HEK293 (cell line): ENCODE measurements at regions not wholly inside any gene's neighbourhood (a gene's known extent, or its start where the extent isn't known, plus 50 kb on each side); places are given as distances from the start of the nearest gene placed in this dataset.

Experiments
- CTCF ChIA-PET: fragments of 350-600 bp; formaldehyde crosslinking; extraction: SDS; loops from one replicate; lab custom pipeline; 2021; ENCODE audit warnings: antibody characterized with exemption; lab: Yijun Ruan, JAX
- POLR2A ChIA-PET: fragments of 300-600 bp; formaldehyde crosslinking; extraction: SDS; loops from one replicate; lab custom pipeline; 2020; ENCODE audit warnings: antibody characterized with exemption, inconsistent platforms; lab: Yijun Ruan, JAX
- H3K27ac ChIP-seq: fragments of 200-500 bp; sonication (Bioruptor generic); 2 replicates; pipeline ENCODE4 v1.5.1; 2014; ENCODE audit warnings: low read depth, low read length, control low read depth, inconsistent platforms; ENCODE audit errors: extremely low read depth
- H3K36me3 ChIP-seq, 2 experiments: fragments of 200-500 bp in 1 of 2; sonication (Bioruptor generic) in 1 of 2; 1 replicate in 1 of 2; 2 replicates in 1 of 2; pipeline ENCODE4 v1.5.1; 2014 to 2017; ENCODE audit warnings: inconsistent platforms in 2 of 2, low read length in 2 of 2; ENCODE audit not compliant: control insufficient read depth in 2 of 2, insufficient read depth in 1 of 2
- H3K4me1 ChIP-seq: fragments of 200-500 bp; sonication (Bioruptor generic); 2 replicates; pipeline ENCODE4 v1.5.1; 2014; ENCODE audit warnings: mild to moderate bottlenecking, low read length, inconsistent platforms; ENCODE audit not compliant: control insufficient read depth, insufficient read depth
- H3K4me3 ChIP-seq: 2 replicates; pipeline ENCODE4 v1.5.1; 2011; ENCODE audit warnings: low read depth, mild to moderate bottlenecking, control low read depth, low read length, moderate library complexity
- H3K9me3 ChIP-seq: fragments of 200-500 bp; sonication (Bioruptor generic); 2 replicates; pipeline ENCODE4 v1.5.1; 2014; ENCODE audit warnings: low read depth, low read length, inconsistent platforms; ENCODE audit not compliant: control insufficient read depth, insufficient read depth
- BCL11B ChIP-seq: fragments of 450-650 bp; formaldehyde crosslinking; IDR thresholded peaks from 2 replicates; pipeline ENCODE4 v1.5.1; 2016; ENCODE audit warnings: low read depth, missing biosample characterization, missing genetic modification characterization
- GLIS1 ChIP-seq: fragments of 450-650 bp; formaldehyde crosslinking; IDR thresholded peaks from 2 replicates; pipeline ENCODE4 v1.5.1; 2016; ENCODE audit warnings: missing biosample characterization, missing genetic modification characterization
- GLIS2 ChIP-seq: fragments of 450-650 bp; formaldehyde crosslinking; IDR thresholded peaks from 2 replicates; pipeline ENCODE4 v1.5.1; 2016; ENCODE audit warnings: missing biosample characterization, missing genetic modification characterization
- MZF1 ChIP-seq: fragments of 450-650 bp; formaldehyde crosslinking; IDR thresholded peaks from 2 replicates; pipeline ENCODE4 v1.5.1; 2017; ENCODE audit warnings: missing biosample characterization, missing genetic modification characterization, borderline replicate concordance
- SALL2 ChIP-seq: fragments of 450-650 bp; formaldehyde crosslinking; IDR thresholded peaks from 2 replicates; pipeline ENCODE4 v1.5.0; 2017; ENCODE audit warnings: missing biosample characterization, mild to moderate bottlenecking, missing genetic modification characterization, borderline replicate concordance
- TSHZ1 ChIP-seq: fragments of 450-650 bp; formaldehyde crosslinking; IDR thresholded peaks from 2 replicates; pipeline ENCODE4 v1.5.1; 2016; ENCODE audit warnings: missing biosample characterization, missing genetic modification characterization, borderline replicate concordance
- ZBTB49 ChIP-seq: fragments of 450-650 bp; formaldehyde crosslinking; IDR thresholded peaks from 2 replicates; pipeline ENCODE4 v1.5.1; 2016; ENCODE audit warnings: missing biosample characterization, missing genetic modification characterization, low read depth
- ZFP69B ChIP-seq: fragments of 450-650 bp; formaldehyde crosslinking; IDR thresholded peaks from 2 replicates; pipeline ENCODE4 v1.5.1; 2016; ENCODE audit warnings: missing biosample characterization, missing genetic modification characterization
- ZNF148 ChIP-seq: fragments of 450-650 bp; formaldehyde crosslinking; IDR thresholded peaks from 2 replicates; pipeline ENCODE4 v1.5.0; 2017; ENCODE audit warnings: missing biosample characterization, missing genetic modification characterization, borderline replicate concordance
- ZNF157 ChIP-seq: fragments of 450-650 bp; formaldehyde crosslinking; IDR thresholded peaks from 2 replicates; pipeline ENCODE4 v1.5.1; 2016; ENCODE audit warnings: missing biosample characterization, missing genetic modification characterization
- ZNF169 ChIP-seq: fragments of 450-650 bp; formaldehyde crosslinking; IDR thresholded peaks from 2 replicates; pipeline ENCODE4 v1.5.1; 2016; ENCODE audit warnings: missing biosample characterization, missing genetic modification characterization
- ZNF211 ChIP-seq: fragments of 450-650 bp; formaldehyde crosslinking; IDR thresholded peaks from 2 replicates; pipeline ENCODE4 v1.5.1; 2016; ENCODE audit warnings: low read depth, missing biosample characterization, missing genetic modification characterization
- ZNF433 ChIP-seq: fragments of 450-650 bp; formaldehyde crosslinking; IDR thresholded peaks from 2 replicates; pipeline ENCODE4 v1.5.1; 2016; ENCODE audit warnings: missing biosample characterization, missing genetic modification characterization, low read depth
- ZNF510 ChIP-seq: fragments of 450-650 bp; formaldehyde crosslinking; IDR thresholded peaks from 2 replicates; pipeline ENCODE4 v1.5.1; 2018; ENCODE audit warnings: mild to moderate bottlenecking, missing genetic modification characterization, missing biosample characterization; ENCODE audit not compliant: insufficient replicate concordance
- ZNF645 ChIP-seq: fragments of 450-650 bp; formaldehyde crosslinking; IDR thresholded peaks from 2 replicates; pipeline ENCODE4; 2016; ENCODE audit warnings: missing biosample characterization, missing genetic modification characterization
- ZNF830 ChIP-seq: fragments of 450-650 bp; IDR thresholded peaks from 2 replicates; pipeline ENCODE4 v1.5.0; 2018; ENCODE audit warnings: missing biosample characterization, missing genetic modification characterization, low read depth, mild to moderate bottlenecking, moderate library complexity
- ZNF843 ChIP-seq: fragments of 450-650 bp; formaldehyde crosslinking; IDR thresholded peaks from 2 replicates; pipeline ENCODE4 v1.5.1; 2016; ENCODE audit warnings: missing biosample characterization, missing genetic modification characterization
- ZXDB ChIP-seq: fragments of 450-650 bp; formaldehyde crosslinking; IDR thresholded peaks from 2 replicates; pipeline ENCODE4 v1.5.1; 2016; ENCODE audit warnings: missing biosample characterization, missing genetic modification characterization

GRCh38 chr18:70500748-70501147 lies 211.9 kb downstream of the SOCS6 start:
- Histone ChIP-seq H3K36me3 (no peaks in the 10 kb centered on the region), H3K4me3 (no peak overlapping the region), H3K9me3 (no peaks in the 10 kb centered on the region), H3K4me1 (peaks cover 6% of the 10 kb centered on the region; the same call in 1 of the 2 replicates), H3K27ac (no peak overlapping the region)
- ChIA-PET POLR2A (no interaction called here), CTCF (interaction anchor here (3.6 kb wide), 1 partner anchor 10 kb away, joined by 31 read pairs; no protein-coding TSS in a partner anchor)
- no peak for TF ChIP-seq ZBTB49 (tag by site-specific recombination)
- TF ChIP-seq ZNF169 (tag by site-specific recombination) = no peak
- no peak for TF ChIP-seq TSHZ1 (tag by site-specific recombination)
- no peak for TF ChIP-seq ZNF510 (tag by site-specific recombination)
- no peak for TF ChIP-seq ZNF830
- no peak for TF ChIP-seq ZFP69B (tag by site-specific recombination)
- TF ChIP-seq GLIS2 = no peak

GRCh38 chr18:70499218-70499691 lies 210.4 kb downstream of the SOCS6 start:
- ChIA-PET POLR2A (no interaction called here), CTCF (interaction anchor here (1.1 to 3.6 kb wide), 2 partner anchors 8 to 284 kb away, joined by 3 to 31 read pairs; no protein-coding TSS in a partner anchor)
- no peak for TF ChIP-seq GLIS1
- no peak for TF ChIP-seq ZNF433 (tag by site-specific recombination)
- TF ChIP-seq ZNF645 (tag by site-specific recombination) = no peak
- no peak for TF ChIP-seq ZNF843 (tag by site-specific recombination)
- no peak for TF ChIP-seq MZF1
- TF ChIP-seq ZNF211 (tag by site-specific recombination) = no peak
- no peak for TF ChIP-seq ZNF157 (tag by site-specific recombination)
- no peak for TF ChIP-seq BCL11B
- no peak for TF ChIP-seq ZNF148 (tag by site-specific recombination)
- TF ChIP-seq ZXDB (tag by site-specific recombination) = no peak
- no peak for TF ChIP-seq SALL2 (tag by site-specific recombination)
- Histone ChIP-seq H3K4me3 (no peak overlapping the region), H3K4me1 (peaks cover 6% of the 10 kb centered on the region; the same call in 1 of the 2 replicates), H3K27ac (no peak overlapping the region), H3K36me3 (no peaks in the 10 kb centered on the region), H3K9me3 (no peaks in the 10 kb centered on the region)
